Astrocyte of the spinal cord (primary cell): ENCODE measurements at regions not wholly inside any gene's neighbourhood (a gene's known extent, or its start where the extent isn't known, plus 50 kb on each side); places are given as distances from the start of the nearest gene placed in this dataset.
"Not testable (repeated sequence)": the region's sequence is repeated elsewhere in the genome, so short reads cannot be mapped to it uniquely, and the experiment has no call there.

Source experiments
- DNase-seq: peaks from one replicate; pipeline ENCODE4 v3.0.0; 2011; ENCODE audit warnings: low read depth, low spot score
- H3K4me3 ChIP-seq: 2 replicates; pipeline ENCODE4 v1.5.1; 2011; ENCODE audit warnings: low read depth, mild to moderate bottlenecking, low read length, moderate library complexity
- in situ Hi-C: cut with HindIII; loops from 2 replicates; pipeline ENCODE4 v1.10.0; 2017; ENCODE audit warnings: low sequenced_read_pairs
- TF ChIP-seq, protein P1 (sequence below): IDR thresholded peaks from 2 replicates; pipeline ENCODE4 v1.5.1; 2012; ENCODE audit warnings: low read depth, mild to moderate bottlenecking, low read length, inconsistent platforms

DNA sequence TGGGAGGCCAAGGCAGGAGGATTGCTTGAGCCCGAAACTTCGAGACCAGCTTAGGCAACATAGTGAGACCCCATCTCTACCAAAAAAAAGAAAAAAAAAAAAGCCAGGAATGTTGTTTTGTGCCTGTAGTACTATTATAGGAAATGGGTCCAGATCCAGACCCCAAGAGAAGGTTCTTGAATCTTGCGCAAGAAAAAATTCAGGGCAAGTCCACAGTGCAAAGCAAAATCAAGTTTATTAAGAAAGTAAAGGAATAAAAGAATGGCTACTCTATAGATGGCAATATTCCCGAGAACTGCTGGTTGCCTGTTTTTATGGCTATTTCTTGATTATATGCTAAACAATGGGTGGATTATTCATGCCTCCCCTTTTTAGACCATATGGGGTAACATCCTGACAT is 51.2 kb upstream of the RDX start:
- DNase-seq, result no peak
- in situ Hi-C loops, result no loop called here
- TF ChIP-seq, protein P1, sequence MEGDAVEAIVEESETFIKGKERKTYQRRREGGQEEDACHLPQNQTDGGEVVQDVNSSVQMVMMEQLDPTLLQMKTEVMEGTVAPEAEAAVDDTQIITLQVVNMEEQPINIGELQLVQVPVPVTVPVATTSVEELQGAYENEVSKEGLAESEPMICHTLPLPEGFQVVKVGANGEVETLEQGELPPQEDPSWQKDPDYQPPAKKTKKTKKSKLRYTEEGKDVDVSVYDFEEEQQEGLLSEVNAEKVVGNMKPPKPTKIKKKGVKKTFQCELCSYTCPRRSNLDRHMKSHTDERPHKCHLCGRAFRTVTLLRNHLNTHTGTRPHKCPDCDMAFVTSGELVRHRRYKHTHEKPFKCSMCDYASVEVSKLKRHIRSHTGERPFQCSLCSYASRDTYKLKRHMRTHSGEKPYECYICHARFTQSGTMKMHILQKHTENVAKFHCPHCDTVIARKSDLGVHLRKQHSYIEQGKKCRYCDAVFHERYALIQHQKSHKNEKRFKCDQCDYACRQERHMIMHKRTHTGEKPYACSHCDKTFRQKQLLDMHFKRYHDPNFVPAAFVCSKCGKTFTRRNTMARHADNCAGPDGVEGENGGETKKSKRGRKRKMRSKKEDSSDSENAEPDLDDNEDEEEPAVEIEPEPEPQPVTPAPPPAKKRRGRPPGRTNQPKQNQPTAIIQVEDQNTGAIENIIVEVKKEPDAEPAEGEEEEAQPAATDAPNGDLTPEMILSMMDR, result no peak
- no peak overlapping the region for H3K4me3 ChIP-seq

DNA sequence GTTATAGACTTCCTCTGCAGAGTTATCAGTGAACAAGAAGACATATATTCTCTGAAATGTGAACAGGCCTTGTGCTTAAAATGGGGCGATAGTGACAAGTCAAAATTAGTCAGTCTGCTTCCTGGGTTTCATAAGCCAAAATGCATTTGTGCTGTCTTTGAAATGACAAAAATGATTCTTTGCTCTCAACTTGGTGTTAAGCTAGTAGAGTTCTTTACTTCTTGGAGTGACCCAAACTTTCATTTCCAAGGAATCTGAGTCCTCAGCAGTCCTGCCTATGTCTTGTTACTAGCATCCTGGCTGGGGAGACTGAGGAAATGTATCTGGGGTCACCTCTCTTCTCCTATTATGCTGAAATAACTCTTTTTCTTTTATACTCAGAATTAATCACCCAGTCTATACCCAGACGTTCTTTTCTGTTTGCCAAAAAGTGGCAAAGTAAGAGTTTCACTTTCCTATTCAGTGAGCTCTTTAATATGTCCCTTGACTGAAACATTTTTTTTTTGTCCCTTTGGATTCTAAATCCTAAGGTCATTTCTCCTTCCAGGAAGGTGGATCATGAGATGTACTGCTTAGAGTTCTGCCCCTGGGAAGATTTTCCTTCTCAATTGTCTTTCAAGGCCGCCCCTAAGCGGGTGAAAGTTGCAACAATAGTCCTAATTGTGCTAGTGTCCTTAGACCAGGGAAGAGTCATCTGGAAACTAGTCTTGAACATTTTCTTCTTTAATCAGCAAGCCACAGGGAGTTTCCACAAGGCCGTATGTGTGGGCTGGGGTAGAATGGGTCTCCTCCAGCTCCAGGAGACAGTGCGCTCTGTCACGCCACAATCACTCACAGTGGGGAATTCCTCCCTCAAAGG is 53.0 kb upstream of the RDX start:
- no peak overlapping the region for H3K4me3 ChIP-seq
- TF ChIP-seq, protein P1, result no peak
- DNase-seq, result no peak
- in situ Hi-C loops, result no loop called here

DNA sequence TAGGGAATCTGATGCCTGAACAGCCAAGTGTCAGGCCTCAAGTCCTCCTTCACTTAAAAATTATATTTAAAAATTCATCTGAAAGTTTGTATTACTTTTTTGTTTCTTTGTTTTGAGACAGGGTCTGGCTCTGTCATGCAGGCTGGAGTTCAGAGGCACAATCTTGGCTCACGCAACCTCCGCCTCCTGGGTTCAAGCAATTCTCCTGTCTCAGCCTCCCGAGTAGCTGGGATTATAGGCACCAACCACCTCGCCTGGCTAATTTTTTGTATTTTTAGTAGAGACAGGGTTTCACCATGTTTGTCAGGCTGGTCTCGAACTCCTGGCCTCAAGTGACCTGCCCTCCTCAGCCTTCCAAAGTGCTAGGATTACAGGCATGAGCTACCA is 53.6 kb upstream of the RDX start:
- DNase-seq, in situ Hi-C loops, H3K4me3 ChIP-seq: not testable (repeated sequence)

DNA sequence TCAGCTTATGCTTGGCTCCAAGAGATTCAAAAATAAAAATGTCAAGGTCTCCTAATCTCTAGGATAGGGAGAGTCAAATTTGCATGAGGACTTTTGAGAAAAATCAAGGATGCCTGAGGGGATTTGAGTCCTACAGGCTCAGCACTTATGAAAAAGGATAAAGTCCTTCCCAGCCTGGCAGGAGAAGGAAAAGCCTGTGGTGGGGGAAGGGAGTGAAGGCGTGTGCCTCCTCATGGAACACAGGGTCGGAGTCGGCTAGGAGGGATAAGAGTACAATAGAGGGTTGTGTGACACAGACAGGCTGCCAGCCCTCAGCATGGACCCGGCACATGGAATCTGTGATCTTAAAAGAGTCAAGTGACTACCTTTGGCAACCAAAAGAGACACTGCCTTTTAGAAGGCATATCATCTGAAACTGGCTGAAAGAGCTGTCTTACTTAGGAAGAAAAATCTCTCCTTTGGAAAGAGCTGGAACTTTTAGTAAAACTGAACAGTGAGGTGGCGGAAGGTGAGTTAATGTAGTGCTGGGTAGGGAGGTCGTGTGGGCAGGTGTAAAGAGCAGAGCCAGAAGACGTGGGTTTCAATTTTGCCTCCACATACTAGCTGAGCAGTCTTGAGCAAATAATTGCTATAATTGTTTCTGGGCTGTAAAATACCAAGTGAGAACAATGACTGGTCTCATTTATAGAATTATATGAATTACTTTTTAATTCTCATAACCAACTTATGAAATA is 58.8 kb upstream of the RDX start:
- in situ Hi-C loops, result no loop called here
- DNase-seq, result no peak
- no peak overlapping the region for H3K4me3 ChIP-seq
- TF ChIP-seq, protein P1, result no peak

DNA sequence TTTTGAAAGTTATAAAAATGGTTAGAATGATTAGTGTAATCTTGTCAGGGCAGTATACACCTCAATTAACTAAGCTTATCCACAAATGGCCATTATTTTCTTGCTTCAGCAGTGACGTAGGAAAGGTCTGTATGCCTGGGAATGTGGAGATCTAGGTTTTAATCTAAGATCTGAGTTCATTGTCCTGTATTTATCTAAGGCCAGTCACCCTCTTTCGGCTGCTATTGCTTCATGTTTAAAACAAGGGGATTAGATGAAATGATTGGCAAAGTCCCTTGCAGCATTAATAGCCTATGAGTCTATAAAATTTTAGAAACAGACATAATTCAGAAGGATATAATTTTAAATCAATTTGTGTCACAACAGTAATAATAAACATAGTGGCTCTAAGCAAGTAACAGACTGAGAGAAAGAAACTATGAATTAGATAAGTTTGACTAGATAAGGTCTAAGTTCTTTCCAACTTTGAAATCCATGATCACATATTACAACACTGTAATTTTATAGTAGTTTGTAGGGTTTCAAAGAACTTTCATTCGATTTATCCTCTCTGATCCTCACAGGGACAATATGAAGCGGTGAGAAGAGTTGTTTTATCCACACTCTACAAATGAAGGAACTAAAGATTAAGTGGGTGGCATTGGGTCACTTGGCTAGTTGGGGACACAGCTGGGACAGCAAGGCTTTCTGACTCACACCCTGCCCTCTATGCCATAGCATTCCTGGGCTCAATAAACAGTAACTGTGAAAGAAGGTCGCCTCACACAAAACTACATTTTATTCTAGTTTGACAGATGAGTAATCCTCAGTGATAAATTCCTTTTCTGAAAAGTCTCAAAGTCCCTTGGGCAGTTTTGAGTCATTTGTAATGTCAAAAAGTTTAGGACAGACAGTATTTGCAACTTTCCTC is 60.6 kb upstream of the RDX start:
- DNase-seq, result no peak

DNA sequence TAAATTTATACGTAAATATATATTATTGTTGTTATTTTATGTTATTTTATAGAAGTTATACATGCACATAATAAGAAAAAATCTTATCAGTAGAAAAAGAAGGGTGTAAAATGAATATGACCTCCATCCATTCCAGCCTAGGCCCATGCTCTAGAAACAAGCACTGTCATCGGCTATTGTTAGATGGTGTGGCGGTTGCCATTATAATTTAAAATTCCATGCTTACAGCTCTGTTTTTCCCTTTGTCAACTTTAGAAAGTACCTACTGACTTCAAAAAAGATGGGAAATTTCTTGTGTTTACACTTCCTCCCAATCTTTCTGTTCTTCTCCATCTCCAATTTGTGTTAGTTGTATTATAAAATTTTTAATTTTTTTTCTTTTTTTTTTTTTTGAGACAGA is 61.9 kb upstream of the RDX start:
- in situ Hi-C loops, result no loop called here
- no peak for DNase-seq
- TF ChIP-seq, protein P1, result no peak
- H3K4me3 ChIP-seq, result no peak overlapping the region

More for the DNA sequence above, 60.6 kb upstream of the RDX start:
- no peak overlapping the region for H3K4me3 ChIP-seq
- TF ChIP-seq, protein P1, result no peak
- in situ Hi-C loops, result no loop called here

DNA sequence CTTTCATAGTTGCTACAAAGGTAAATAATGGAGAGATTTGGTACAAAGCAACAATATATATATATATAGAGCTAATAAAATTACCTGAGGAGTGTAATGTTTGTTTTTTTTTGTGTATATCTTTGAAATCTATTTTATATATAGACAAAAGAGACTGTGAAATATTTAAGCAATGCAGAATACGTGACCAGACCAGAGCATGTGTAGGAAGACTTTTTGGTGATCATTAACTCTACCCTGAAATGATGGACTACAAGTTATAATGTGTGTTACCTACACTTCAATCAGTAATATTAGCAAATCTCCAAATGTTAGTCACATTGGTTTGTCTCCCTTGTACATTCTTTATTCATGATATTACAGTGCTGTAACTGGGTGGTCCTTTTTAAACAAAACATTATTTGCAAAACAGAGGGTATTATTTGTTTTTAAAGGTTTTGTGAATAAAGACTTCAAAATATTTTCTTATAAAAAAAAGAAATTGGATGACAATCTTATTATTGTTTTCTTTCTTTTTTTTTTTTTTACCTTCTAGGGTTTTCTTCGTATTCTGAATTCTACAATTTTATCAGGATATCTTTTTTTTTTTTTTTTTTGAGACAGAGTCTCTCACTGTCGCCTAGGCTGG is 64.5 kb upstream of the RDX start:
- in situ Hi-C loops, DNase-seq, H3K4me3 ChIP-seq: not testable (repeated sequence)
